MM.1S (cell line): ENCODE measurements at regions not wholly inside any gene's neighbourhood (a gene's known extent, or its start where the extent isn't known, plus 50 kb on each side); places are given as distances from the start of the nearest gene placed in this dataset.

Source experiments
- EZH2 ChIP-seq: fragments of 300-600 bp; sonication (generic); optimal IDR thresholded peaks from 2 replicates; pipeline ENCODE3; 2017; ENCODE audit warnings: low read depth, mild to moderate bottlenecking, antibody characterized with exemption, low read length, mixed read lengths
- EZH2phosphoT487 ChIP-seq: fragments of 300-600 bp; sonication (generic); IDR thresholded peaks from 2 replicates; pipeline ENCODE4 v1.6.1; 2018; ENCODE audit warnings: antibody characterized with exemption, low read length
- TF ChIP-seq, protein P1 (sequence below): fragments of 300-600 bp; sonication (generic); IDR thresholded peaks from 2 replicates; pipeline ENCODE4 v1.5.1; 2016; ENCODE audit warnings: antibody characterized with exemption, low read length, mixed read lengths

DNA sequence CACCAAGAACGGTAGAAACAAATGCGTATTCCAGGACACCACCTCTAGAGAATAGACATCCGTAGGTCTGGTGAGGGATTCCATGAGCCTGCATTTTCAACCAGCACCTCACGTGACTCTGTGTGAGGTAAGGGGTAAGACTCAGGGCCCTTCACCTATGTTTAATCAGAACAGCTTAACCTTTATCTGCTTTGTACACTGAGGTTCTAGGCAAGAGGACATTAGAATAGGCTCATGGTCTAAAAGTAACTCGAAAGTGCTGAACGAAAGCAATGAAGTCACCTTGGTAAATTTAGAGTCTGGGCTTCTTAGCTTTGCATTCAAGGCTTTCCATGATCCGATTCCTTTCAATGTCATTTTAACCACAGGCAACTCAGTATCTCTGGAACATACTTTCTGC lies 270.5 kb upstream of the CADM1 start:
- TF ChIP-seq EZH2 (no peak), EZH2phosphoT487 (no peak)
- TF ChIP-seq, protein P1, sequence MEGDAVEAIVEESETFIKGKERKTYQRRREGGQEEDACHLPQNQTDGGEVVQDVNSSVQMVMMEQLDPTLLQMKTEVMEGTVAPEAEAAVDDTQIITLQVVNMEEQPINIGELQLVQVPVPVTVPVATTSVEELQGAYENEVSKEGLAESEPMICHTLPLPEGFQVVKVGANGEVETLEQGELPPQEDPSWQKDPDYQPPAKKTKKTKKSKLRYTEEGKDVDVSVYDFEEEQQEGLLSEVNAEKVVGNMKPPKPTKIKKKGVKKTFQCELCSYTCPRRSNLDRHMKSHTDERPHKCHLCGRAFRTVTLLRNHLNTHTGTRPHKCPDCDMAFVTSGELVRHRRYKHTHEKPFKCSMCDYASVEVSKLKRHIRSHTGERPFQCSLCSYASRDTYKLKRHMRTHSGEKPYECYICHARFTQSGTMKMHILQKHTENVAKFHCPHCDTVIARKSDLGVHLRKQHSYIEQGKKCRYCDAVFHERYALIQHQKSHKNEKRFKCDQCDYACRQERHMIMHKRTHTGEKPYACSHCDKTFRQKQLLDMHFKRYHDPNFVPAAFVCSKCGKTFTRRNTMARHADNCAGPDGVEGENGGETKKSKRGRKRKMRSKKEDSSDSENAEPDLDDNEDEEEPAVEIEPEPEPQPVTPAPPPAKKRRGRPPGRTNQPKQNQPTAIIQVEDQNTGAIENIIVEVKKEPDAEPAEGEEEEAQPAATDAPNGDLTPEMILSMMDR = no peak
